Ovary (tissue), 3 donors: ENCODE measurements at regions not wholly inside any gene's neighbourhood (a gene's known extent, or its start where the extent isn't known, plus 50 kb on each side); places are given as distances from the start of the nearest gene placed in this dataset.

ENCODE experiments used
- EP300 ChIP-seq: sonication (generic); formaldehyde crosslinking; IDR thresholded peaks from one replicate; pipeline ENCODE4 v1.6.1; 2017; ENCODE audit warnings: antibody characterized with exemption
- POLR2A ChIP-seq: fragments of 450-650 bp; IDR thresholded peaks from one replicate; pipeline ENCODE4 v1.6.1; 2017; ENCODE audit warnings: antibody characterized with exemption, mild to moderate bottlenecking, moderate library complexity
- TF ChIP-seq, protein P1 (sequence below), 3 donors: fragments of 450-650 bp in 2 of 3; fragments of 200-600 bp in 1 of 3; IDR thresholded peaks; one replicate each; pipeline versions ENCODE4 v1.5.1 to v1.8.0; 2016 to 2022; ENCODE audit warnings: antibody characterized with exemption in 3 of 3, mild to moderate bottlenecking in 1 of 3
- donor health status: DM: no; HTN: no; CAD: no.

GRCh38 chr4:81665649-81666048 lies 193.9 kb upstream of the RASGEF1B start:
- TF ChIP-seq, protein P1, sequence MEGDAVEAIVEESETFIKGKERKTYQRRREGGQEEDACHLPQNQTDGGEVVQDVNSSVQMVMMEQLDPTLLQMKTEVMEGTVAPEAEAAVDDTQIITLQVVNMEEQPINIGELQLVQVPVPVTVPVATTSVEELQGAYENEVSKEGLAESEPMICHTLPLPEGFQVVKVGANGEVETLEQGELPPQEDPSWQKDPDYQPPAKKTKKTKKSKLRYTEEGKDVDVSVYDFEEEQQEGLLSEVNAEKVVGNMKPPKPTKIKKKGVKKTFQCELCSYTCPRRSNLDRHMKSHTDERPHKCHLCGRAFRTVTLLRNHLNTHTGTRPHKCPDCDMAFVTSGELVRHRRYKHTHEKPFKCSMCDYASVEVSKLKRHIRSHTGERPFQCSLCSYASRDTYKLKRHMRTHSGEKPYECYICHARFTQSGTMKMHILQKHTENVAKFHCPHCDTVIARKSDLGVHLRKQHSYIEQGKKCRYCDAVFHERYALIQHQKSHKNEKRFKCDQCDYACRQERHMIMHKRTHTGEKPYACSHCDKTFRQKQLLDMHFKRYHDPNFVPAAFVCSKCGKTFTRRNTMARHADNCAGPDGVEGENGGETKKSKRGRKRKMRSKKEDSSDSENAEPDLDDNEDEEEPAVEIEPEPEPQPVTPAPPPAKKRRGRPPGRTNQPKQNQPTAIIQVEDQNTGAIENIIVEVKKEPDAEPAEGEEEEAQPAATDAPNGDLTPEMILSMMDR (IDR thresholded peaks at IDR 0.05): no peak
- TF ChIP-seq POLR2A (no peak), EP300 (no peak)
